ENCODE measurements at regions not wholly inside any gene's neighbourhood (a gene's known extent, or its start where the extent isn't known, plus 50 kb on each side); places are given as distances from the start of the nearest gene placed in this dataset.
A peak's percentile ranks its signal among the peaks of the same experiment; 100 is the strongest.

DNA sequence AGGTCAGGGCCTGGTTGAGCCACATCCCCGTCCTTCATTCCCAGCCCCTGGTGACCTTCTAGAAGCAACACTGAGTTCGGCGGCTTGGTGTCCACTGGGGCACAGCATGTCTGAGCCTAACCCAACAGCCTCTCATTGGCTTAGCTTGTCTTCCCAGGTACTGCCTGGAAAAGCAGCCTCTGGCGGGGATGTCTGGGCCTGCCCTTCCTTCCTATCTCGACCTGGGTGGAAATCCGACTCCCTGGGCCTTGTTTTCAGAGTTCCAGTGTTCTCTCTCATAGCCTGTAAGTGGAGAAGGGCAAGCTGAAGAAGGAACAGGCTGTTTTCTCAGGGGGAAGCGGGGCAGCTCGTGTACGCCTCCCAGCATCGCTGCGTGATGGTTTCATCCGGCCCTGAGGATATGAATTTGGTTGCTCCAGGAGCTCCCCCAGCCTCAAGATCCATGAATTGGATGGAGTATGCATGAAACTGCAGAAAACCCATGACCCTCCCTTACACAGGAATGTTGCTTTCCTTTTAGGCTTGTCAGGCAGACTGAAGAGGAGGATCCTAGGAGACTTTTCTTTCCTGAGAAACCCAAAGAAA lies 116.5 kb upstream of the IRF2BP2 start:
- H3K27ac ChIP-seq (ENCODE audit: low read length) = peak overlapping the region; percentile 95
- BruUV-seq (replicated peaks) = no TSS peak
- H3K4me1 ChIP-seq (ENCODE audit: control insufficient read depth, insufficient read depth, low read length) = peaks cover 79% of the 10 kb centered on the region
- no peaks in the 10 kb centered on the region for H3K36me3 ChIP-seq (ENCODE audit: control insufficient read depth, insufficient read depth, low read length)
- POLR2A ChIA-PET = interaction anchor here (3.5 kb wide), 1 partner anchor 114 kb away, joined by 38 read pairs; no protein-coding TSS in a partner anchor
- intact Hi-C loops (cut with micrococcal nuclease; ENCODE audit: unreplicated experiment) = loop anchor here (10.0 kb wide), 1 partner anchor 232 kb away; no protein-coding TSS in a partner anchor
- DNase-seq (ENCODE audit: low read depth, low spot score) (no peak), ATAC-seq (no peak)
- CTCF ChIA-PET = interaction anchor here (0.5 kb wide), 1 partner anchor 233 kb away, joined by 6 read pairs; no protein-coding TSS in a partner anchor
- H3K27me3 ChIP-seq (ENCODE audit: control insufficient read depth, insufficient read depth, low read length) = no peaks in the 10 kb centered on the region
- TF ChIP-seq SIN3A (IDR thresholded peaks at IDR 0.05; ENCODE audit: borderline replicate concordance, insufficient read depth, low read depth, low read length) (no peak), POLR2AphosphoS5 (IDR thresholded peaks at IDR 0.05; ENCODE audit: low read depth, low read length) (no peak), TCF7L2 (IDR thresholded peaks at IDR 0.05; ENCODE audit: low read depth, low read length) (no peak)
- TF ChIP-seq, protein P1, sequence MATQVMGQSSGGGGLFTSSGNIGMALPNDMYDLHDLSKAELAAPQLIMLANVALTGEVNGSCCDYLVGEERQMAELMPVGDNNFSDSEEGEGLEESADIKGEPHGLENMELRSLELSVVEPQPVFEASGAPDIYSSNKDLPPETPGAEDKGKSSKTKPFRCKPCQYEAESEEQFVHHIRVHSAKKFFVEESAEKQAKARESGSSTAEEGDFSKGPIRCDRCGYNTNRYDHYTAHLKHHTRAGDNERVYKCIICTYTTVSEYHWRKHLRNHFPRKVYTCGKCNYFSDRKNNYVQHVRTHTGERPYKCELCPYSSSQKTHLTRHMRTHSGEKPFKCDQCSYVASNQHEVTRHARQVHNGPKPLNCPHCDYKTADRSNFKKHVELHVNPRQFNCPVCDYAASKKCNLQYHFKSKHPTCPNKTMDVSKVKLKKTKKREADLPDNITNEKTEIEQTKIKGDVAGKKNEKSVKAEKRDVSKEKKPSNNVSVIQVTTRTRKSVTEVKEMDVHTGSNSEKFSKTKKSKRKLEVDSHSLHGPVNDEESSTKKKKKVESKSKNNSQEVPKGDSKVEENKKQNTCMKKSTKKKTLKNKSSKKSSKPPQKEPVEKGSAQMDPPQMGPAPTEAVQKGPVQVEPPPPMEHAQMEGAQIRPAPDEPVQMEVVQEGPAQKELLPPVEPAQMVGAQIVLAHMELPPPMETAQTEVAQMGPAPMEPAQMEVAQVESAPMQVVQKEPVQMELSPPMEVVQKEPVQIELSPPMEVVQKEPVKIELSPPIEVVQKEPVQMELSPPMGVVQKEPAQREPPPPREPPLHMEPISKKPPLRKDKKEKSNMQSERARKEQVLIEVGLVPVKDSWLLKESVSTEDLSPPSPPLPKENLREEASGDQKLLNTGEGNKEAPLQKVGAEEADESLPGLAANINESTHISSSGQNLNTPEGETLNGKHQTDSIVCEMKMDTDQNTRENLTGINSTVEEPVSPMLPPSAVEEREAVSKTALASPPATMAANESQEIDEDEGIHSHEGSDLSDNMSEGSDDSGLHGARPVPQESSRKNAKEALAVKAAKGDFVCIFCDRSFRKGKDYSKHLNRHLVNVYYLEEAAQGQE (IDR thresholded peaks at IDR 0.05; ENCODE audit: insufficient read depth in 1 of 2, low read depth in 2 of 2, low read length in 1 of 2) = no peak
- TF ChIP-seq, protein P2, sequence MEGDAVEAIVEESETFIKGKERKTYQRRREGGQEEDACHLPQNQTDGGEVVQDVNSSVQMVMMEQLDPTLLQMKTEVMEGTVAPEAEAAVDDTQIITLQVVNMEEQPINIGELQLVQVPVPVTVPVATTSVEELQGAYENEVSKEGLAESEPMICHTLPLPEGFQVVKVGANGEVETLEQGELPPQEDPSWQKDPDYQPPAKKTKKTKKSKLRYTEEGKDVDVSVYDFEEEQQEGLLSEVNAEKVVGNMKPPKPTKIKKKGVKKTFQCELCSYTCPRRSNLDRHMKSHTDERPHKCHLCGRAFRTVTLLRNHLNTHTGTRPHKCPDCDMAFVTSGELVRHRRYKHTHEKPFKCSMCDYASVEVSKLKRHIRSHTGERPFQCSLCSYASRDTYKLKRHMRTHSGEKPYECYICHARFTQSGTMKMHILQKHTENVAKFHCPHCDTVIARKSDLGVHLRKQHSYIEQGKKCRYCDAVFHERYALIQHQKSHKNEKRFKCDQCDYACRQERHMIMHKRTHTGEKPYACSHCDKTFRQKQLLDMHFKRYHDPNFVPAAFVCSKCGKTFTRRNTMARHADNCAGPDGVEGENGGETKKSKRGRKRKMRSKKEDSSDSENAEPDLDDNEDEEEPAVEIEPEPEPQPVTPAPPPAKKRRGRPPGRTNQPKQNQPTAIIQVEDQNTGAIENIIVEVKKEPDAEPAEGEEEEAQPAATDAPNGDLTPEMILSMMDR (IDR thresholded peaks at IDR 0.05) = no peak
- in situ Hi-C loops (cut with HindIII; ENCODE audit: low pct_unique_long_range_greater_than_20kb, low sequenced_read_pairs) = loop anchor here (25.0 kb wide), 1 partner anchor 261 kb away; no protein-coding TSS in a partner anchor
- no peaks in the 10 kb centered on the region for H3K9me3 ChIP-seq (ENCODE audit: control insufficient read depth, insufficient read depth, low read depth, low read length)
- H3K4me3 ChIP-seq (ENCODE audit: low read depth in 2 of 2, low read length in 2 of 2) = no peak overlapping the region

DNA sequence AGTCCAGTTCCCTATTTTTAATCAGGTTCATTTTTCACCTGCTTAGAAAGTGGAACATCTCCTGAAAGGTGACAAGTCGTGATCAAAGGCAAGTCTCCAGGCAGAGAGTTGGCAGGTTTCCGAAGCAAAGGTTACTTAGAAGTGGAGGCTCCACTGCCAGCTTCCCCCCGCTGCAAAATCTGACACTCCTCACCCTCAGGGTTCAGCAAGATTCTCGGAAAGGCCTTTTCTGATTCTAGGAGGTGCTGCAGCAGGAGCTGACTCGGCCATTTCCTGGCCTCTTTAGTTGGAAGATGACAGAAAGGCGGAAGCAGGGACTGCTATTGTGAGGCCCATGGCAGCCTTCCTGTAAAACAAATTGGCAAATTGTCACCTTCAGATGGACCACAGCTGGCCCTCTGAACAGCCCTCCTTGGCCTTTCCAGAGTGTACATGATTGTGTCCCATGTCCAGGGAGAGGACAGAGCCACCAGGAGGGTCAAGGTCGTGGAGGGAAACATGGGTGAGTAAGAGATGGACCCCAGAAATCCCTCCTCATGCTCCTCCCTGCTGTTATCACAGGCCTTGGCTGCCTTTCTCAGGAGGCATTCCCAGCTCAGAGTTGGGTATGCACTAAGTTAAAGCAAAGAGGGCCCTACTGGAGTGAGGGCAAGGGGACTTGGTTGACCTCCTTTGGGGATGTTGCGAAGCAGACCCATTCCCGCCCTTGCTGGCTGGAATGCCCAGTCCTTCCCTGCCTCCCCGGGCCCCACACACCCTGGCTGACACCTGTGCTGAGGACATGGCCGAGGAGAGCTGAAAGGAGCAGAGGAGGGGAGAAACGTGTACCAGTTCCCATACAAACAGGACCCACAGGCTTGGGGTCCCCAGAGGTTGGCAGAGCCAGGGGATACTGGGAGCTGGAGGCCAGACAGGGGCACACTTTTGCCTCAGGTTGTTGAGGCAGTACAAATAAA lies 115.5 kb upstream of the IRF2BP2 start:
- Histone ChIP-seq H3K4me3 (ENCODE audit: low read depth in 2 of 2, low read length in 2 of 2) (0 out of 4 replicates have a peak overlapping the region, but pooled peaks of 1 of the 2 experiments have one; percentile 31), H3K27me3 (ENCODE audit: control insufficient read depth, insufficient read depth, low read length) (no peaks in the 10 kb centered on the region), H3K27ac (ENCODE audit: low read length) (peak overlapping the region; percentile 95), H3K36me3 (ENCODE audit: control insufficient read depth, insufficient read depth, low read length) (no peaks in the 10 kb centered on the region), H3K4me1 (ENCODE audit: control insufficient read depth, insufficient read depth, low read length) (peaks cover 77% of the 10 kb centered on the region), H3K9me3 (ENCODE audit: control insufficient read depth, insufficient read depth, low read depth, low read length) (no peaks in the 10 kb centered on the region)
- no TSS peak for BruUV-seq (replicated peaks)
- no peak for TF ChIP-seq TCF7L2 (IDR thresholded peaks at IDR 0.05; ENCODE audit: low read depth, low read length)
- TF ChIP-seq, protein P2 (IDR thresholded peaks at IDR 0.05) = no peak
- no peak for TF ChIP-seq SIN3A (IDR thresholded peaks at IDR 0.05; ENCODE audit: borderline replicate concordance, insufficient read depth, low read depth, low read length)
- TF ChIP-seq, protein P1 (IDR thresholded peaks at IDR 0.05; ENCODE audit: insufficient read depth in 1 of 2, low read depth in 2 of 2, low read length in 1 of 2) = no peak
- no peak for TF ChIP-seq POLR2AphosphoS5 (IDR thresholded peaks at IDR 0.05; ENCODE audit: low read depth, low read length)
- intact Hi-C loops (cut with micrococcal nuclease; ENCODE audit: unreplicated experiment) = loop anchor here (2.0 to 10.0 kb wide), 2 partner anchors 113 to 231 kb away; no protein-coding TSS in a partner anchor
- ATAC-seq = no peak
- in situ Hi-C loops (cut with HindIII; ENCODE audit: low pct_unique_long_range_greater_than_20kb, low sequenced_read_pairs) = loop anchor here (25.0 kb wide), 1 partner anchor 262 kb away; no protein-coding TSS in a partner anchor
- DNase-seq (ENCODE audit: low read depth, low spot score) = no peak
- ChIA-PET POLR2A (interaction anchor here (3.5 kb wide), 1 partner anchor 113 kb away, joined by 38 read pairs; no protein-coding TSS in a partner anchor), CTCF (interaction anchor here (0.5 to 0.8 kb wide), 3 partner anchors 97 to 234 kb away, joined by 3 to 6 read pairs (median 4); no protein-coding TSS in a partner anchor)

Data from Panc1 (cell line).